HG03097 (cell line): ENCODE measurements at regions not wholly inside any gene's neighbourhood (a gene's known extent, or its start where the extent isn't known, plus 50 kb on each side); places are given as distances from the start of the nearest gene placed in this dataset.

Experiments used
- ATAC-seq: cut with Tn5 transposase; IDR thresholded peaks from one replicate; pipeline ENCODE4 v1.9.1; 2021; ENCODE audit not compliant: unreplicated experiment, low FRiP score

DNA sequence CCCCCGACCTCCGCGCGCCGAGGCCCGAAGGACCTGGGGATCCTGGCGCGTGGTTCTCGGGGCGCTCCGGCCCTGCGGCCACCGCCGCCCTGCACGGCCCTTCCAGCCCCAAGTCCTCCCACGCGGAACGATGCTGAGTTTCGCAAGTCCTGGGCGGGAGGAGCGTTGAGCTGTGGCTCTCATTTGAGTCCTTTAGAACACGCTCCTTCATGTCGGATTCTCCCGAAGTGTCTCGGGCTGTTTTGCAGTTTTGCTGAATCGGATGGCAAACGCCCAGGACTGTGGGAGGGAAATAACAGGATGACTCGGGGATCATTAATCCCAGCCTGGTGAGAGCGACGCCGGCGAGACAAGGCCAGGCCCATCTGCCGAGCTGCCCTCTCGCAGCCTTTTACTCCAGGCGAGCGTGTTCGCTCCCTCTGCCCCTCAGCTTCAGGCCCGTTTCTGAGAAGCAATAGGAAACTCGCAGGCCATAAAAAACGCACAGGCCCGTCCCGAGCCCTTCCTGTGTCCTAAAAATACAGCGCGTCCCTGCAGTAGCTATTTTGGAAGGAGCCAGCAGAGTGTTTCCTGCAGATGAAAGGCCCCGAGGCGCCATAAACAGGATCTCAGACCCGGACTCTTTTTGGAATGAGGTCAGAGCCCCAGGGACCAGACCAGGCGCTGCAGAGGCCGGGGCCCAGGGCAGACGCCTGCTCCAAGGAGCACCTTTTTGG is 153.5 kb downstream of the DLL1 start:
- no peak for ATAC-seq

DNA sequence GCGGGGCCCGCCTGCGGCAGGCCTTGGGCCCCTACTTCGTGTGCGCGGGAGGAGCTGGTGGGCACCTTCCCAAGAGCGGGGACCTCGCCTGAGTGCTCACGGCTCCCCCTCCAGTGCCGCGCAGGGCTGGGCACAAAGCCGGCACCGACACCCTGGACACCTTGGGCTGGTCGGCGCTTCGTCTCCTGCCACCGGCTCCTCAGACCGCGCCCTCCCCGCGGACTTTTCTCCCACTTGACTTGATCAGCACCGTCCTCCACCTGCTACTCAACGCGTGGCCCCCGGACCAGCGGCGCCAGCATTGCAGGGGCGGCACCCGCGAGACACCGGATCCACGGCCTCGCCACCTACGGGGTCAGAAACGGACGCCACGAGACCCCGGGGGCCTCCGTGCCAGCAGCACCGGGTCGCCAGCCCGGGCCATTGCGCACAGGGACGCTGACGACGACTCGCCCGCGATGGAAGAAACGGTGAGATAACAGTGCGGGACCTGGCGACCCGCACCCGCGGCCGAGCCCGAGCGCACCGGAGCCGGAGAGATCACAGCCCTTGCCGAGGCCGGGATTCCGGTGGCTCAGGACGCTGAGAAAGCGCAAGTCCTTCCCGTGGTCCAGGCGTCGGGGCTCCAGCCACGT is 154.2 kb downstream of the DLL1 start:
- ATAC-seq: no peak

DNA sequence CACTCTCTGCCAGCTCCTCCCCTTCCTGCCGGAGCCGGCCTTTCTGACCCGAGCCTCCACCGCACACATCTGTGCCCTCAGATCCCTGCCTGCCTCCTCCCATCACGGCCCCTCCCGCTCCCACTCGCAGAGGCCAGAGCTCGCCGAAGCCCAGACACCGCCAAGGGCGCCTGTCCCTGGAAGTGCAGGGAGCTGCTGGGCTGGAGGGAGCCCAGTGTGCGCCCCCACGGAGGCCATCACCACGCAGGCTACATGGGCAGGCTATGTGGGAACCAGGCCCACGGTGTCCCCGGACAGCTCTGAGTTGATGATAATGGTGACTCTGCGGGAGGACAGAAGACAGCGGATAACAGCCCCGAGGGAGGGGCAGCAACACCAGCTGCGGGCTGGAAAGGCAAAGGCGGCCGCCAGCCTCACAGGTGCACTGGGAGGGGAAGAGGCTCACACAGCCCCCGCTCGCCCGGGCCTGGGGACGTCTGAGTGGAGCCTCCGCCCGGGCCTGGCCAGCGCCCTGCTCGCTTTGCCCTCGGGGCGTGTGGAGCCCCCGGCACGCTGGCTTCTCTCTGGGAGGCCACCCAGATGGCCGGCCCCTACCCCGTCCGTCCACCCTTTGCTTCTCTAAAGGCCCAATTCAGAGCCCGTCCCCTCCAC is 154.9 kb downstream of the DLL1 start:
- no peak for ATAC-seq

DNA sequence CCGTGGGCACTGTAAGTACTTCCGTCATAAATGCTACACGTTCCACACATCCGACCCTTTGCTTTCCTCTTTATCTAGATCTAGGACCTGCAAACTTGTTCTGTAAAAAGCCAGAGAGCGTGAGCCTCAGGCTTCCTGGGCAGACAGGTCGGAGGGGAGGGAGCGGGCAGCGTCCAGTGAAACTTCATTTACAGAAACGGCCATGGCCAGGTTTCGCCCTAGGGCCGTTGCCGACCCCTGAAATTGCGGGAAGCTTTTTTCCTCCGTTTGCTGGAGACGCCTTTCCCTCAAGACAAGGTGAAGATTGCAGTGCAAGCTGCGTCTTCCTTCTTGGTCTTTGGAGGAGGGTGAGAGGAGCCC is 155.4 kb downstream of the DLL1 start:
- ATAC-seq: no peak

DNA sequence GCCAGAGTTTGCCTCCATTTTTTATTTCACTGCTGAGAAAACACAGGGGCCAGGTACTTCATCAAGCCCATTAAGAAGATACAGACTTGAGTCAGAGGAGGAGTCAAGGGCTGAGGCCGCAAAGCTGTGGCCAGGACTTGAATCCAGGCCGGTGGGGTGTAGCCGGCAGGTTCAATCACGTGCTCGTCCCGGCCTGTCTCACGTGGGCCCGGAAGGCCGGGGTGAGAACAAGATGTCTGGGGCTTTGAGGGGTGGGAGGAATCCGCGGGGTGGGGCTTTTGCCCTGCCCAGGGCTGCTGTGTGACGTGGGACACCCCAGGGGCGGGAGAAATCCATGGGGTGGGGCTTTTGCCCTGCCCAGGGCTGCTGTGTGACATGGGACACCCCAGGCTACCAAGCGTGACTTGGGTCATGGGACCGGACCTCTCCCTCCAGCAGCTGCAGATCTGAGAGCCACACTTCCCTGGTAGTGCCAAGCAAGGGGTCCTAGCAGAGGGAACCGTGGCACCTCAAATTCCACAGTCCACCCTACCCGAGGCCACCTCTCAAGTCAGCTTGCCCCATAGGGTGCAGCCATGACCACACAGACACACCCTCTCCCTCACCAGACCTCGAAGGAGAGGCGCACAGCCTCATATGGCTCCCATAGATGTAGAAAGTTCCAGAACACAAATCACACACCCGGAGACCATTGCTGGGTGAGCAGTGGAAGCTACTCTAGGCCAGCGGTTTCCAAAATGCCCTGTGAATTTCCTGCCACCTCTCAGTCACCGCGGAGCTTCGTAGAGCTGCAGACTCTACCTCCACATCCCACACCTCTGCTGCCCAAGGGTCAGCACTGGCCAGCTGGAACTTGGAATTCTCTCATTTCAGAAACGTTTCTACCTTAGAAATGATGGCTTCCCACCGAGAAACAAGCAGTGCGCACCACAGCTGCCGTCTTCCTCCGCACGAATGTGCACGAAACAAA is 156.1 kb downstream of the DLL1 start:
- no peak for ATAC-seq

DNA sequence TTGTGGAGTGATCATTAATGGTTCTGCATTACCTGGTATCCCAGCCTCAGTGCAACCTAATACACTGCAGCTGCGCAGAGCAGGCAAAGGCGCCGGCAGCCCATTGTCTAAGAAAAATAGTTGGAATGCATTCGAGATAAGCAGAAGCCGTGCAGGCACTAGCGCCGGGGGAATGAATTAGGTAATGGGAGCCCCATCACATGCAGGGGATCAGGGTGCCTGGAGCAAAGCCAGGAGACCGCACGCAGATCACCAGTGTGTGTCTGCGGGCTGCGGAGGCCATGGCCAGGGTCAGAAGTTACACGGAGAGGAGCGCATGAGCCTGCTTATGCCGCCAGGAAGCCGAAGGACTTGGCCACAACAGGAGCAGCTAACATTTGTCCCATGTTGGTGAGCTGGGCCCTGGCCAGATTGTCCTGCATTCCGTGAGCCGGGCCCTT is 156.8 kb downstream of the DLL1 start:
- ATAC-seq: no peak

DNA sequence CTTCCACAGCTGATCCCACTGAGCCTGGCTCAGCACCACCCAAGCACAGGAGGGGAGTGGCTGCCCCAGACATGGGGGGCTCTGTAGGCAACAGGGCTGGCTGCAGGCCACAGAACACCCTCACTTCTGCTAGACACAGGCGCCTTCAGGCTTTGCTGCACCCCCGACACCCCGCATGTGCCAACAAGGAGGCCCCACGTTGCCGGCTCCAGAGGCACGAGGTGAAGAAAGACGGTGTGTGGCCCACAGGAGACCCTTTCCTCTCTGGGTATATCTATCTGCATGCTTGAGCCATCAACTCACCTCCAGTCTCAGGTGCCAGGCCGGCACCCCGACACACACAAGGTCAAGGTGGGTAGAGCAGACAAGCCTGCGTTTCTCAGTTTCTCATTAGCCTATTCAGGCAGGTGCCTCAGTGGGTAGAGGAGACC is 158.3 kb downstream of the DLL1 start:
- ATAC-seq: no peak

DNA sequence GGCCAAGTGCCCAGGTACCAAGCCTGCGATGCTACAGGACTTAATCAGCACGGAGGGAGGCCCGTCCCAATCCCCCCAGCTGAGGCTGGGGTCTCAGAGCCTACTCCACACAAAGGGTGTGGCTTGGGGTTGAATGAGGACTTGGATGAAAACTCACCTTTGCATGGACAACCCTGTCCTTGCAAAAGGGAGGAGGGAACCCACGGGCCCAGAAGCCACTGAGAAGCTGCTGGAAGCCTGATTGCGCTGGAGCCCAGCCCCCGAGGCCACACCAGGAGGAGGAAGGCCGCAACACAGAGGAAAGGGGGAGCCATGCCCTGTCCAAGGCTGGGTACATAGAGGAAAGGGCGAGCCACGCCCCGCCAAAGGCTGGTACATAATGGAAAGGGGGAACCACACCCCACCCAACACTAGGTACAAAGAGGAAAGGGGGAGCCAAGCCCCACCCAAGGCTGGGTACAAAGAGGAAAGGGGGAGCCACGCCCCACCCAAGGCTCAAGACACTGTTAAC is 158.8 kb downstream of the DLL1 start:
- no peak for ATAC-seq

DNA sequence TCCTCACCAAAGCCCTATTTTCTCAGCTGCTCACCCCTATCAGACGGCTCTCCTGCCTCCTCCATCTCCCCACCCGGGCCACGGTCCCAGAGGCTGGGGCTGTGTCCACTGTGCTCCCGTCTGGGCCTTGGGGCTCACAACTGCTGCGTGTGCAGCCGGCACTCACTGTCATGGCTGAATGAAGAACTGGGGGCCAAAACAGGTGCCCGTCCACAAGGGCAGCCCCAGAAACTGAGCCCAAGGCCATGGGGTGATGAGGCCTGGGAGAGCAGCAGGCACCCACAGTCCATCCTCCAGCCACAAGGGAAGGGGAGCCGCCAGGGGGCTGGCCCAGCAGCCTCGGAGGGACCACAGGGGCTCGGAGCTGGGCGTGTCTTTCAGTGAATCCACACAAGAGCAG is 159.5 kb downstream of the DLL1 start:
- ATAC-seq: no peak

DNA sequence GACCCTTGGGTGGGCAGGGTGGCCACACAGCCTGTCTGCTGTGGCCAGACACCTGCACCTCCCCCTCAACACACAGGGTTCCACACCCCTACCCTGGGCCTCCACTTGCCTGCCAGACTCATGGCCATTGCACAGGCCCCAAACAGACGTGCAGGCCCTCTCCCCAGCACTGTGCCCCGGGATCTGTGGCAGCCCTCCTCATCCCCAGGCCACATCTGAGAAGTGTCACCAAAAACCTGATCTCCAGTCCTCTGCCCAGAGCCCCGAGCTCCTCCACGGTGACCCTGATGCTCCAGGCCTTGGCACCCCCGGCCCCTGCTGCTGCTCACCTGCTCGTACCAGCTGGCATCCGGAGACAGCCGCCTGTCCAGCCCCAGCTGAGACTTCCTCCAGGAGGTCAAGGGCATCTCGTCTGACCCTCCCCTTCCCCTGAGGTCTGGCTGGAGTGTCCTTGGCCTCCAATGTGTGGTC is 160.1 kb downstream of the DLL1 start:
- no peak for ATAC-seq

DNA sequence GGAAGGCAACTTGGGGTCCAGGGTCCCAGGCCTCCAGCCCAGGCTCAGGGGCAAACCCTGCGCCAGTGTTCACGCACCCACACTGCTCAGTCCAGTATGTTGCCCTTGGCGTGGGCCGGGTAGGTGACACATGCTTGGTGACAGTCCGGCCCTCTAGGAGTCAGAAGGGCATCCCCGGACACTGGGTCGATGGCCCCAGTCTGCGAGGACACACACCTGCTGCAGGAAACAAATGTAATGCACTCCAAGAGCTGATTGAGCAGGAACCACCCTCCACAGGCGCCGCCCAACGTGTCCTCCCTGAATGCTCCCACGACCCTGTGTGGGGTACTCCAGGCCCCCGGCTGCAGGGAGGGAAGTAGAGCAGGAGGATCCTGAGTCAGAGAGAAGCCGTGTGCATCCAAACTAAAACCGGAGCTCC is 160.7 kb downstream of the DLL1 start:
- ATAC-seq: no peak

DNA sequence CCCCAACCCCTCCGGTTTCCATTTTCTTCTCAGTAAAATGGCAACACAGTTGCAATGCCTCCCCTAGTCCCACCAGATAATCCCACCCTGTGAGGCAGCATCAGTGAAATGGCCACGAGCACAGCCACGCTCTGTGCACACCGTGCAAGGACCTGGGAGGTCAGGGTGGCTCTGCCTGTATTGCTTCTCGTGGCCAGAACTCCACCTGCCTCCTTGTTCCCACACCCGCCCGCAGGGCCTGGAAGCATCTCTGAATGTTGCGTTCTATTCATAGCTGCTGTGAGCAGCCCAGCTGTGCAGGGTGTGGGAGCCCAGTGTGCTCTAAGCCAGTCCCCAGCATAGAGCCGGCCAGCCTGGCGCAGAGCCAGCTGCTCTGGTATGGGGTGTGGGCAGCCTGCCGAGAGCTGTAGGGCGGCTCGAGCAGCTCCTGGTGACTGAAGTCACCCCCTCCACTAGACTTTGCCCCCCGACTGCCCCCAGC is 161.1 kb downstream of the DLL1 start:
- ATAC-seq: no peak

DNA sequence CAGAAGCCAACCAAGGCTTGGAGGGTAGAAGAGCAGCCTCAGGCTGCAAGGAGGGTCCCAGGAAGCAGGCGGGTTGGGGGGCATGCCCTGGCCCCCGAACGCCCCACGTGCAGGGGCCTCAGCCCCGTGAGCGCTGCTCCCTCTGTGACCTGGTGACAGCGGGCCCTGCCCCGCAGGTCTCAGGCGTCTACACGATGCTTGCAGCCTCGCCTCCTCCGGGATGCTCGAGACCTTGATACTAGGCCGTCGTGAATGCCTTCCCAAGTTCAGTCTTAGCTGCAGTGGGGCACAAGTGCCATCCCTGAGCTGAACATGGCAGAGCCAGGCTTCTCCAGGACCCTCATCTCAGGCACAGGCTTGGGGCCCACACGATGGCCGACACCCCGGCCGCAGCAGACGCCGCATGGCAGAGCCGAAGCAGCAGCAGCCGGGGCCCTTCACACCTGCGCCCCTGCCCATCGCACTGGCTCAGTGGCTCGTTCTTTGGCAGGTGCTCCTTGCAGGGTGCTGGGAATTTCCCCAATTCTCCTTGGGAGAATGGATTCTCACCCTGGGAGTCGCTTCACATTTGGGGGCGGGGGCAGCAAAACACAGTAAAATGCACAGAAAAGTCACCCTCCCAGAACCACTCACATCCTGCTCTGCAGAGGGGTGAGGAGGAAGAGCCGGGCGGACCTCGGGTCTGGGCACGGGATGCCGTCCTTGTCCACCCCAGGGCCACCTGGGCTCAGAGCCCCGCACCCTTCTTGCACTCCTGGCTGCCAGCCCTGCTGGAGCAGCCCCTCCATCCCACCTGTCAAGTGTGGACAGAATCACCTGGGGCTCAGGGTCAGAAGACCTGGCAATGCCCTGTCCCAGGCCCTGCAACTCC is 161.8 kb downstream of the DLL1 start:
- no peak for ATAC-seq

DNA sequence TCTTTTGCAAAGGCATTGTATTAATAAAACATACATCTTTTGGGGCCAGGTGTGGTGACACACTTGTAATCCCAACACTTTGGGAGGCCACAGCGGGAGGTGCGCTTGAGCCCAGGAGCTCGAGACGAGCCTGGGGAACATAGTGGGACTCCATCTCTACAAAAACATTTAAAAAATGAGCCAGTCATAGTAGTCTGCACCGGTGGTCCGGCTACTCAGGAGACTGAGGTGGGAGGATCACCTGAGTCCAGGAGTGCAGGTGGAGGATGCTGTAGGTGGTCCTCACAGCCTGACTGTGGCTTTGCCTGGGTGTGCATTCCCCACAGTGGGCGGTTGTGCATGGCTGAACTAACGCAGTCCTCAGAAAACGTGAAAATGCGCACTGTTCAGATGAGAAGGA is 162.5 kb downstream of the DLL1 start:
- ATAC-seq: no peak

DNA sequence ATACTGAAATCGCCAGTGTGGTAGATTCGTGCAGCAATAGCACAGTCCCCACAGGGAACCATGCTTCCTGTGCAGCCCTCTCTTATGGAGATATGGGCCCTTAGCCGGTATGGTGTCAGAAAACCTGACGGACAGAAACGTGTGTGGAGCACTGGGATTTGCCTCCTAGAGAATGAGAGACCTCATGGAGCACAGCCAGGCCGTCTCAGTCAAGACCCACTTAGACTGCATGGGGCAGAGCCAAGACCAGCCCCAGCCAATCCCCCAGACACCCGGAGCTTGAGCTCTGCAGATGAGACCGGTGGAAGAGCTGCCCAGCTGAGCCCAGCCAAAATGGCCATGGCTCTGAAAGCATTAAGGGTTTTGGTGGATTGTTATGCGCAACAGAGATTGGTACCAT is 163.7 kb downstream of the DLL1 start:
- no peak for ATAC-seq

DNA sequence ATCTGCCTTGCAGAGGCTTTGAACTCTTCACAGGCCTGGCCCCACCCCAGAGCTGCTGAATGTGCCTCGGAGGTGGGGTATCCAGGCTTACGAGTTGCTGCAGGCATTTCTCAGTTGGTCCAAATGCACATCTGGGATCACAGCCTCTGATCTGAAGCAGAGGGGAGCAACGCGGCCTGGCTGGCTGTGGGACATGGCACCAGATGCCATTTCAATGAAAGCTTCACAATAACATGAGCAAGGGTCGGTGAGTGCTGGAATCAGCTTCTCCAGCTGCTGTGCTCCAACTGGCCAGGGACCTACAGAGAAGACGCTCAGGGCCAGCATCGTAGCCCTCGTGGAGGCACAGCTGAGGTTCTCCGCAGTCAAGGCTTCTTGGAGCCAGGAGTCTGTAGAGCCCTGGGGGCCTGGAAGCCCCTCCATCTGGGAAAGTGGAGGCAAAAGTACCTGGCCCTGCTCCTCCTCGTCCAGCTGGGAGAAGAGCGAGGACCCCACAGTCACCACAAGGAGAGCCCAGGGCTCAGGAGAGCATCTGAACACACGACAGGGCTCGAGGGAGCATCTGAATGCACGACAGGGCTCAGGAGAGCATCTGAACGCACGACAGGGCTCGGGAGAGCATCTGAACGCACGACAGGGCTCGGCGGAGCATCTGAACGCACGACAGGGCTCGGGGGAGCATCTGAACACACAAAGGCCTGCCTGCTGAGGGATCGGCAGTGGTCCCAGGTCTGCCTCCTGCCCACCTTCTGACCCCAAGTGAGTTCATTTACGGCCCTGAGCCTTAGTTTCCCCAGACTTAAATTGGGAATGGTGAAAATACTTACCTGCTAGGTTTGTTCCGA is 165.2 kb downstream of the DLL1 start:
- ATAC-seq: no peak

DNA sequence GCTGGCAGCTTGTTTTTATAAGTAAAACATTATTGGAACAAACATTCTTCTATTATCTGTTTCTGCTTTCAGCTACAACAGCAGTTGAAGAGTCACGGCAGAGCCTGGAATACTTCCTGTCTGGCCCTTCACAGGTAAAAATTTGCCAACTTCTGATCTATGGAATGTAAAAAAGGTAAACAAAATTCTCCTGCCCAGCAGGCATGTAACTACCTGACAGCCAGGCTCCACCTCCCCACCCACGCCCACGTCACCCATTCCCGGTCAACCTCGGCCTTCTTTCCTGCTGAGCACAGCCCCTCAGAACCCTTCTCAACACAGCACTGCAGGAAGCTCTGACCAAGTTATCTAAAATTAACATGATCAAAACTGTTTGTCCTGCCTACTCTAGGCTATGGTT is 166.0 kb downstream of the DLL1 start:
- no peak for ATAC-seq

DNA sequence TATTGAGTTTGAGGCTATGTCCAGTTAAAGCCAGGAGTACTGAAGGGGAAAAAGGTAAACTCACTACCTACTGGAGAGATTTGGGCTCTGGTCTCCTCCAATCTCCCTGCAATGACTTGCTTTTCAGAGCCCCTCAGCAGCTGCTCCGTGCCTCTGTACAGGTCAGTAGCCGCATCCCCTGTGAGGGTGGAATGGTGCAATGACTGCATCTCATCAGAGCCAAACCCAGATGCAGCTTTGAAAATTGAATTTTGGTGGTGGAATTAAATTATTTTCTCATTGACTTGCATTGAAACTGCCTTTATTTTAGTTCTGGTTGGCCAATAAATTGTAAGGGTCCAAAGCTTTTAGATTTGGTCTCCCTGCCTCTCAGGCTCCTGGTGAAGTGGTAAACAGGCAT is 166.7 kb downstream of the DLL1 start:
- no peak for ATAC-seq

DNA sequence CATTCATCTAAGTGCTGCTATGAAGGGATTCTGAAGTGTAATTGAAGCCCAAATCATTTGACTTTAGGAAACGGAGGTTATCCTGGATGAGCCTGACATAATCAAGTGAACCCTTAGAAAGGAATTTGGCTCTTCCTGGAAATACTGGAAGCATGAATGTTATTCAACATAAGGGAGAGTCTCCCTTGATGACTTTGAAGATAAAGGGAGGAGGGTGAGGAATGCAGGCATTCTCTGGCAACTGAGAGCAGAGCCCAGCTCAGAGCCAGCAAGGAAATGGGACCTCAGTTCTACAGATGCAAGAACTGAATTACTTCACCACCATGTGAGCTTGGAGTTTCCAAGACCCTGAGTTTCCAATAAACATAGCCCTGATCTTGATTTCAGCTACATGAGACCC is 168.2 kb downstream of the DLL1 start:
- ATAC-seq: no peak
